ENCODE measurements at regions not wholly inside any gene's neighbourhood (a gene's known extent, or its start where the extent isn't known, plus 50 kb on each side); places are given as distances from the start of the nearest gene placed in this dataset.

DNA sequence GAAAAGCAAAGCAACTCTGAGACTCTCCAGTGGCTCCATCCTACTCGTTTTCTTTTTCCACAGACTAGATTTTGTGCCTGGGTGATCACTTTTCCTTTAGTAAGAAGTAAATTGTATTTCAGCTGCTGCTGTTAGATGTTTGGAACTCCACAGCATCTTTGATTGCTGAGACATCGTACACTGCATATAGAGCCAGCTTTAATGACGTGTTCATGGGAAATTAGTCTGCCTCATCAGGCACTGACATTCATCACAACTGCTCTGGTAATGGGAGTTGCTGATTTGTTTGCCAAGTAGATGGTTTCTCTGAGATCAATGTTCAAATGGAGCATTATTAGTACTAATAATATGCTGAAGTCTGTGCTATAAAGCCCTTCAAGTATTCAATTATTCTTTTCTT, 573.8 kb upstream of the NR5A2 start:
- TF ChIP-seq, protein P1, sequence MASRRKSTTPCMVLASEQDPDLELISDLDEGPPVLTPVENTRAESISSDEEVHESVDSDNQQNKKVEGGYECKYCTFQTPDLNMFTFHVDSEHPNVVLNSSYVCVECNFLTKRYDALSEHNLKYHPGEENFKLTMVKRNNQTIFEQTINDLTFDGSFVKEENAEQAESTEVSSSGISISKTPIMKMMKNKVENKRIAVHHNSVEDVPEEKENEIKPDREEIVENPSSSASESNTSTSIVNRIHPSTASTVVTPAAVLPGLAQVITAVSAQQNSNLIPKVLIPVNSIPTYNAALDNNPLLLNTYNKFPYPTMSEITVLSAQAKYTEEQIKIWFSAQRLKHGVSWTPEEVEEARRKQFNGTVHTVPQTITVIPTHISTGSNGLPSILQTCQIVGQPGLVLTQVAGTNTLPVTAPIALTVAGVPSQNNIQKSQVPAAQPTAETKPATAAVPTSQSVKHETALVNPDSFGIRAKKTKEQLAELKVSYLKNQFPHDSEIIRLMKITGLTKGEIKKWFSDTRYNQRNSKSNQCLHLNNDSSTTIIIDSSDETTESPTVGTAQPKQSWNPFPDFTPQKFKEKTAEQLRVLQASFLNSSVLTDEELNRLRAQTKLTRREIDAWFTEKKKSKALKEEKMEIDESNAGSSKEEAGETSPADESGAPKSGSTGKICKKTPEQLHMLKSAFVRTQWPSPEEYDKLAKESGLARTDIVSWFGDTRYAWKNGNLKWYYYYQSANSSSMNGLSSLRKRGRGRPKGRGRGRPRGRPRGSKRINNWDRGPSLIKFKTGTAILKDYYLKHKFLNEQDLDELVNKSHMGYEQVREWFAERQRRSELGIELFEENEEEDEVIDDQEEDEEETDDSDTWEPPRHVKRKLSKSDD (CRISPR knock-in tag; IDR thresholded peaks at IDR 0.05; ENCODE audit: low read depth): no peak
- TF ChIP-seq GABPA (IDR thresholded peaks at IDR 0.05; ENCODE audit: low read depth, low read length) (no peak), GABPA (CRISPR knock-in tag; IDR thresholded peaks at IDR 0.05; ENCODE audit: low read depth) (no peak), BHLHE40 (IDR thresholded peaks at IDR 0.05; ENCODE audit: low read length) (no peak), ZNF101 (CRISPR knock-in tag; IDR thresholded peaks at IDR 0.05; ENCODE audit: borderline replicate concordance, low read depth) (no peak), MAZ (IDR thresholded peaks at IDR 0.05; ENCODE audit: borderline replicate concordance, low read depth, low read length) (no peak), MAZ (CRISPR knock-in tag; IDR thresholded peaks at IDR 0.05; ENCODE audit: low read depth) (no peak), ZNF496 (CRISPR knock-in tag; IDR thresholded peaks at IDR 0.05; ENCODE audit: insufficient replicate concordance) (no peak), SRSF4 (IDR thresholded peaks at IDR 0.05; ENCODE audit: low read depth, low read length, poor library complexity, severe bottlenecking) (no peak), NFRKB (IDR thresholded peaks at IDR 0.05) (no peak)
- TF ChIP-seq, protein P2, sequence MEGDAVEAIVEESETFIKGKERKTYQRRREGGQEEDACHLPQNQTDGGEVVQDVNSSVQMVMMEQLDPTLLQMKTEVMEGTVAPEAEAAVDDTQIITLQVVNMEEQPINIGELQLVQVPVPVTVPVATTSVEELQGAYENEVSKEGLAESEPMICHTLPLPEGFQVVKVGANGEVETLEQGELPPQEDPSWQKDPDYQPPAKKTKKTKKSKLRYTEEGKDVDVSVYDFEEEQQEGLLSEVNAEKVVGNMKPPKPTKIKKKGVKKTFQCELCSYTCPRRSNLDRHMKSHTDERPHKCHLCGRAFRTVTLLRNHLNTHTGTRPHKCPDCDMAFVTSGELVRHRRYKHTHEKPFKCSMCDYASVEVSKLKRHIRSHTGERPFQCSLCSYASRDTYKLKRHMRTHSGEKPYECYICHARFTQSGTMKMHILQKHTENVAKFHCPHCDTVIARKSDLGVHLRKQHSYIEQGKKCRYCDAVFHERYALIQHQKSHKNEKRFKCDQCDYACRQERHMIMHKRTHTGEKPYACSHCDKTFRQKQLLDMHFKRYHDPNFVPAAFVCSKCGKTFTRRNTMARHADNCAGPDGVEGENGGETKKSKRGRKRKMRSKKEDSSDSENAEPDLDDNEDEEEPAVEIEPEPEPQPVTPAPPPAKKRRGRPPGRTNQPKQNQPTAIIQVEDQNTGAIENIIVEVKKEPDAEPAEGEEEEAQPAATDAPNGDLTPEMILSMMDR (CRISPR knock-in tag; IDR thresholded peaks at IDR 0.05): no peak
- TF ChIP-seq, protein P3, sequence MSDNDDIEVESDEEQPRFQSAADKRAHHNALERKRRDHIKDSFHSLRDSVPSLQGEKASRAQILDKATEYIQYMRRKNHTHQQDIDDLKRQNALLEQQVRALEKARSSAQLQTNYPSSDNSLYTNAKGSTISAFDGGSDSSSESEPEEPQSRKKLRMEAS (IDR thresholded peaks at IDR 0.05): no peak
- TF ChIP-seq, protein P4, sequence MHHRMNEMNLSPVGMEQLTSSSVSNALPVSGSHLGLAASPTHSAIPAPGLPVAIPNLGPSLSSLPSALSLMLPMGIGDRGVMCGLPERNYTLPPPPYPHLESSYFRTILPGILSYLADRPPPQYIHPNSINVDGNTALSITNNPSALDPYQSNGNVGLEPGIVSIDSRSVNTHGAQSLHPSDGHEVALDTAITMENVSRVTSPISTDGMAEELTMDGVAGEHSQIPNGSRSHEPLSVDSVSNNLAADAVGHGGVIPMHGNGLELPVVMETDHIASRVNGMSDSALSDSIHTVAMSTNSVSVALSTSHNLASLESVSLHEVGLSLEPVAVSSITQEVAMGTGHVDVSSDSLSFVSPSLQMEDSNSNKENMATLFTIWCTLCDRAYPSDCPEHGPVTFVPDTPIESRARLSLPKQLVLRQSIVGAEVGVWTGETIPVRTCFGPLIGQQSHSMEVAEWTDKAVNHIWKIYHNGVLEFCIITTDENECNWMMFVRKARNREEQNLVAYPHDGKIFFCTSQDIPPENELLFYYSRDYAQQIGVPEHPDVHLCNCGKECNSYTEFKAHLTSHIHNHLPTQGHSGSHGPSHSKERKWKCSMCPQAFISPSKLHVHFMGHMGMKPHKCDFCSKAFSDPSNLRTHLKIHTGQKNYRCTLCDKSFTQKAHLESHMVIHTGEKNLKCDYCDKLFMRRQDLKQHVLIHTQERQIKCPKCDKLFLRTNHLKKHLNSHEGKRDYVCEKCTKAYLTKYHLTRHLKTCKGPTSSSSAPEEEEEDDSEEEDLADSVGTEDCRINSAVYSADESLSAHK (CRISPR knock-in tag; IDR thresholded peaks at IDR 0.05; ENCODE audit: borderline replicate concordance): no peak
